DND-41 (cell line): ENCODE measurements at regions not wholly inside any gene's neighbourhood (a gene's known extent, or its start where the extent isn't known, plus 50 kb on each side); places are given as distances from the start of the nearest gene placed in this dataset.

Experiments used
- ATAC-seq: fragments of 200-7000 bp; cut with Tn5 transposase; 3 replicates; pipeline ENCODE4 v1.9.1; 2021; ENCODE audit warnings: low read depth; ENCODE audit not compliant: insufficient read depth
- DNase-seq: peaks from one replicate; pipeline ENCODE4 v3.0.0-alpha.2; 2020
- H2AFZ ChIP-seq: 2 replicates; pipeline ENCODE4 v1.6.0; 2012; ENCODE audit warnings: low read depth, low read length
- H3K27ac ChIP-seq: 2 replicates; pipeline ENCODE4 v1.5.1; 2012; ENCODE audit warnings: low read length, inconsistent platforms
- H3K27me3 ChIP-seq: fragments of 200-600 bp; sonication (generic); 2 replicates; pipeline ENCODE4 v1.6.0; 2012; ENCODE audit warnings: low read length, mild to moderate bottlenecking, inconsistent platforms; ENCODE audit not compliant: insufficient read depth, poor library complexity
- H3K36me3 ChIP-seq: 2 replicates; pipeline ENCODE4 v1.5.1; 2012; ENCODE audit warnings: low read length, inconsistent platforms; ENCODE audit not compliant: insufficient read depth
- H3K4me1 ChIP-seq: 2 replicates; pipeline ENCODE4 v1.5.1; 2012; ENCODE audit warnings: mild to moderate bottlenecking, low read length; ENCODE audit not compliant: insufficient read depth
- H3K4me2 ChIP-seq: 2 replicates; pipeline ENCODE4 v1.6.0; 2012; ENCODE audit warnings: mild to moderate bottlenecking, moderate library complexity, low read length, inconsistent platforms; ENCODE audit not compliant: insufficient read depth
- H3K4me3 ChIP-seq, 2 experiments: fragments of 200-600 bp in 1 of 2; shearing (Covaris generic) in 1 of 2; 2 replicates each; pipeline ENCODE4 v1.5.1; 2012 to 2016; ENCODE audit warnings: inconsistent platforms in 2 of 2, low read length in 2 of 2, mild to moderate bottlenecking in 2 of 2, low read depth in 1 of 2, moderate library complexity in 1 of 2
- H3K79me2 ChIP-seq: 2 replicates; pipeline ENCODE4 v1.6.0; 2012; ENCODE audit warnings: low read length, inconsistent platforms; ENCODE audit not compliant: insufficient read depth
- H3K9ac ChIP-seq: 2 replicates; pipeline ENCODE4 v1.6.0; 2012; ENCODE audit warnings: low read depth, mild to moderate bottlenecking, inconsistent platforms, low read length, moderate library complexity
- H3K9me3 ChIP-seq: 2 replicates; pipeline ENCODE4 v1.5.1; 2012; ENCODE audit warnings: low read length, moderate library complexity, mild to moderate bottlenecking, inconsistent platforms; ENCODE audit not compliant: insufficient read depth, severe bottlenecking
- H4K20me1 ChIP-seq: 2 replicates; pipeline ENCODE4 v1.6.0; 2012; ENCODE audit warnings: low read length; ENCODE audit not compliant: insufficient read depth
- EZH2 ChIP-seq: IDR thresholded peaks from 3 replicates; pipeline ENCODE4 v1.6.1; 2012; ENCODE audit warnings: borderline replicate concordance, low read depth, mild to moderate bottlenecking, moderate library complexity, low read length, inconsistent platforms; ENCODE audit not compliant: severe bottlenecking
- TF ChIP-seq, protein P1 (sequence below): IDR thresholded peaks from 2 replicates; pipeline ENCODE4 v1.5.1; 2012; ENCODE audit warnings: borderline replicate concordance, low read length, moderate library complexity, mild to moderate bottlenecking; ENCODE audit not compliant: poor library complexity, severe bottlenecking; ENCODE audit errors: extremely low read depth

GRCh38 chr3:144662729-144663128 lies 691.1 kb downstream of the DIPK2A start:
- ATAC-seq (no peak), DNase-seq (no peak)
- Histone ChIP-seq H4K20me1 (no peaks in the 10 kb centered on the region), H3K4me1 (peaks cover 12% of the 10 kb centered on the region), H2AFZ (no peak overlapping the region), H3K36me3 (no peaks in the 10 kb centered on the region), H3K9ac (no peak overlapping the region), H3K79me2 (no peaks in the 10 kb centered on the region), H3K4me2 (no peak overlapping the region), H3K27ac (no peak overlapping the region), H3K4me3 (no peak overlapping the region), H3K27me3 (no peaks in the 10 kb centered on the region), H3K9me3 (peaks cover 9% of the 10 kb centered on the region)
- TF ChIP-seq, protein P1, sequence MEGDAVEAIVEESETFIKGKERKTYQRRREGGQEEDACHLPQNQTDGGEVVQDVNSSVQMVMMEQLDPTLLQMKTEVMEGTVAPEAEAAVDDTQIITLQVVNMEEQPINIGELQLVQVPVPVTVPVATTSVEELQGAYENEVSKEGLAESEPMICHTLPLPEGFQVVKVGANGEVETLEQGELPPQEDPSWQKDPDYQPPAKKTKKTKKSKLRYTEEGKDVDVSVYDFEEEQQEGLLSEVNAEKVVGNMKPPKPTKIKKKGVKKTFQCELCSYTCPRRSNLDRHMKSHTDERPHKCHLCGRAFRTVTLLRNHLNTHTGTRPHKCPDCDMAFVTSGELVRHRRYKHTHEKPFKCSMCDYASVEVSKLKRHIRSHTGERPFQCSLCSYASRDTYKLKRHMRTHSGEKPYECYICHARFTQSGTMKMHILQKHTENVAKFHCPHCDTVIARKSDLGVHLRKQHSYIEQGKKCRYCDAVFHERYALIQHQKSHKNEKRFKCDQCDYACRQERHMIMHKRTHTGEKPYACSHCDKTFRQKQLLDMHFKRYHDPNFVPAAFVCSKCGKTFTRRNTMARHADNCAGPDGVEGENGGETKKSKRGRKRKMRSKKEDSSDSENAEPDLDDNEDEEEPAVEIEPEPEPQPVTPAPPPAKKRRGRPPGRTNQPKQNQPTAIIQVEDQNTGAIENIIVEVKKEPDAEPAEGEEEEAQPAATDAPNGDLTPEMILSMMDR, result no peak
- TF ChIP-seq EZH2, result no peak

DNA sequence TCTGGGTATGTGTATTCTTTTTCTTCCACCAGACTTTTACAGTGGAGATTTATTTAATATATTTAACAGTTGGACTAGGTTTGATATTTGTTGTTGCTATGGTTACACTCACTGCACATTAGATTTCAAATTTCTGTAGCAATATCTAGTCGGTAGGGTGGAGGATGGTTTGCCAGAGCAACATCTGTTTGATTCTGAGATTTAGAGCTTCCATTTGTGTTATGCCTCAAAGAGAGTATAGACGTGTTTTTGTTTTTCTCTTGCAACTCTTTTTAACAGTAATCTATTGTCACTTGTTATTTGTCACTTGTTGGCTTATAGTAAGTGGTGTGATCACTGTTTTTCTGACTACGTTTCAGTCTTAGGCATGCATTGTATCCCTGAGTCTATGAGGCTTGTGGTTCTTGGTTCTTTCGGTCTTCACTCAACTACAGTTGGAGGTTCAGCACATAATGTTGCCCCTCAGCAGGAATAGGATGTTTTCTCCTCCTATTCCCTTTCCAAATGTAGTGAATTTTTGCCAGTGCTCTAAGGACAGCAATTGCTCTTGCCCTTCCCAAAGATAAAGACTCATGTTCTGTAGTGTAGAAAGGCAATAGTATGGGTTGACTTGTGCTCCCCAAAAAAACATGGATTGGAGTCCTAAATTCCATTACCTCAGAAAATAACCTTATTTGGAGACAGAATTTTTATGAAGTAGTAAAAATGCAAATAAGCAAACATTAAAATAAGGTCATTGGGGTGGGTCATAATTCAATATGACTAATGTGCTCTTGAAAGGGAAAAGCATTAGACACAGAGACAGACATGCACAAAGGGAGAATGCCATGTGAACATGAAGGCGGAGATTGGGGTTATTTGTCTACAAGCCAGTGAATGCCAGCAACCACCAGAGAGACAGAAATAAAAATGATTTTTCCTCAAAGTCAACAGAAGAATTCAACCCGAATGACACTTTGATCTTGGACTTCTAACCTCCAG lies 692.1 kb downstream of the DIPK2A start:
- peaks cover 12% of the 10 kb centered on the region for H3K4me1 ChIP-seq
- H3K27ac ChIP-seq, result no peak overlapping the region
- no peak for ATAC-seq
- no peak for DNase-seq
- H3K9me3 ChIP-seq, result peaks cover 9% of the 10 kb centered on the region
- H3K4me3 ChIP-seq, result no peak overlapping the region
- no peak overlapping the region for H3K9ac ChIP-seq
- H3K79me2 ChIP-seq, result no peaks in the 10 kb centered on the region
- TF ChIP-seq, protein P1, result no peak
- no peak for TF ChIP-seq EZH2
- H3K27me3 ChIP-seq, result no peaks in the 10 kb centered on the region
- no peaks in the 10 kb centered on the region for H3K36me3 ChIP-seq
- H4K20me1 ChIP-seq, result no peaks in the 10 kb centered on the region
- no peak overlapping the region for H3K4me2 ChIP-seq
- H2AFZ ChIP-seq, result no peak overlapping the region

DNA sequence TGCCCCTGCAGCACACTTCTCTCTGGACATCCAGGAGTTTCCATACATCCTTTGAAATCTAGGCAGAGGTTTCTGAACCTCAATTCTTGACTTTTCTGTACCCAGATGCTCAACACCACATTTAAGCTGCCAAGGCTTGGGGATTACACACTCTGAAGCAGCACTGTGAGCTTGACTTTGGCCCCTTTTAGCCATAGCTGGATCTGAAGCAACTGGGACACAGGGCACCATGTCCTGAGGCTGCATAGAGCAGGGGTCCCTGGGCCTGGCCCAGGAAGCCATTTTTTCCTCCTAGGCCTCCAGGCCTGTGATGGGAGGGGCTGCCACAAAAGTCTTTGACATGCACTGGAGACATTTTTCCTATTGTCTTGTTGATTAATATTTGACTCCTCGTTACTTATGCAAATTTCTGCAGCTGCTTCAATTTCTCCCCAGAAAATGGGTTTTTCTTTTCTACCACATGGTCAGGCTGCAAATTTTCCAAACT lies 694.0 kb downstream of the DIPK2A start:
- no peaks in the 10 kb centered on the region for H4K20me1 ChIP-seq
- no peak overlapping the region for H3K4me2 ChIP-seq
- no peak for TF ChIP-seq EZH2
- TF ChIP-seq, protein P1, result no peak

More for the DNA sequence above, 694.0 kb downstream of the DIPK2A start:
- H2AFZ ChIP-seq, result no peak overlapping the region
- ATAC-seq, result no peak
- no peaks in the 10 kb centered on the region for H3K4me1 ChIP-seq
- DNase-seq, result no peak
- no peak overlapping the region for H3K9ac ChIP-seq
- no peaks in the 10 kb centered on the region for H3K27me3 ChIP-seq
- no peak overlapping the region for H3K27ac ChIP-seq
- no peak overlapping the region for H3K4me3 ChIP-seq
- no peaks in the 10 kb centered on the region for H3K79me2 ChIP-seq
- peaks cover 9% of the 10 kb centered on the region for H3K9me3 ChIP-seq
- no peaks in the 10 kb centered on the region for H3K36me3 ChIP-seq
